GM12891 (cell line): ENCODE measurements at regions not wholly inside any gene's neighbourhood (a gene's known extent, or its start where the extent isn't known, plus 50 kb on each side); places are given as distances from the start of the nearest gene placed in this dataset.

ENCODE experiments used
- POLR2A ChIP-seq: IDR thresholded peaks from 2 replicates; pipeline ENCODE4 v1.6.1; 2011; ENCODE audit warnings: low read depth, low read length, control low read depth
- POLR2AphosphoS5 ChIP-seq: IDR thresholded peaks from 2 replicates; pipeline ENCODE4 v1.6.1; 2011; ENCODE audit warnings: low read depth, low read length, control low read depth
- SPI1 ChIP-seq: IDR thresholded peaks from 2 replicates; pipeline ENCODE4 v1.6.1; 2011; ENCODE audit warnings: low read depth, low read length, control low read depth
- TAF1 ChIP-seq: IDR thresholded peaks from 2 replicates; pipeline ENCODE4 v1.6.1; 2011; ENCODE audit warnings: low read depth, low read length, control low read depth

DNA sequence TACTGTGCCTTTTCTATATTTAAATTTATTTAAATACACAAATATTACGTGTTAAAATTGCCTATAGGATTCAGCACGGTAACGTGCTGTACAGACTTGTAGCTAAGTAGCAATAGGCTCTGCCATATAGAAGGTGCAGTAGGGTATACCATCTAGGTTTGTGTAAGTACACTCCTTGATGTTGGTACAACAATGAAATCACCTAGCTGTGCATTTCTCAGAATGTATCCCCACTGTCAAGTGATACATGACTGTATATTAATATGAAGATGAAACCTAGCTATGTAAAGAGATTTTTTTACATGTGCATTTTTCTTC lies 431.2 kb downstream of the KCTD8 start:
- TF ChIP-seq POLR2A (no peak), SPI1 (no peak), POLR2AphosphoS5 (no peak), TAF1 (no peak)
